ENCODE measurements at regions not wholly inside any gene's neighbourhood (a gene's known extent, or its start where the extent isn't known, plus 50 kb on each side); places are given as distances from the start of the nearest gene placed in this dataset.

- no peak for TF ChIP-seq POLR2A (IDR thresholded peaks at IDR 0.05; ENCODE audit: low read depth, low read length)
- no peak for TF ChIP-seq TAF1 (IDR thresholded peaks at IDR 0.05; ENCODE audit: borderline replicate concordance, low read depth, low read length)
- no peak for TF ChIP-seq POLR2AphosphoS5 (IDR thresholded peaks at IDR 0.05; ENCODE audit: low read depth, low read length)
Measured at GRCh38 chr4:169341490-169341889, 70.7 kb upstream of the SH3RF1 start.

Measured in GM12892 (cell line).